Vagina (tissue), 2 donors: ENCODE measurements at regions not wholly inside any gene's neighbourhood (a gene's known extent, or its start where the extent isn't known, plus 50 kb on each side); places are given as distances from the start of the nearest gene placed in this dataset.
"Not testable (repeated sequence)": the region's sequence is repeated elsewhere in the genome, so short reads cannot be mapped to it uniquely, and the experiment has no call there.

ENCODE experiments used
- DNase-seq, 2 donors: peaks; one replicate each; pipeline ENCODE4 v3.0.0-alpha.2; 2017; ENCODE audit errors: extremely low spot score in 2 of 2
- H3K27ac ChIP-seq: fragments of 200-600 bp; sonication (generic); one replicate; pipeline ENCODE4 v1.5.1; 2019
- H3K27me3 ChIP-seq: fragments of 200-600 bp; sonication (generic); one replicate; pipeline ENCODE4 v1.5.1; 2019
- H3K36me3 ChIP-seq, 2 donors: fragments of 200-600 bp; sonication (generic); one replicate each; pipeline ENCODE4 v1.5.1; 2017 to 2019
- H3K4me1 ChIP-seq: fragments of 200-600 bp; sonication (generic); one replicate; pipeline ENCODE4 v1.5.1; 2019
- H3K4me3 ChIP-seq, 2 donors: fragments of 200-600 bp; sonication (generic); 1 replicate in 1 of 2; 2 replicates in 1 of 2; pipeline ENCODE4 v1.5.1; 2016 to 2019
- H3K9me3 ChIP-seq: fragments of 200-600 bp; sonication (generic); one replicate; pipeline ENCODE4 v1.5.1; 2019
- CTCF ChIP-seq, 3 experiments: fragments of 450-650 bp in 2 of 3; fragments of 200-600 bp in 1 of 3; sonication (generic) in 1 of 3; IDR thresholded peaks; one replicate each; pipeline ENCODE4 v1.5.1; 2017 to 2019; ENCODE audit warnings: antibody characterized with exemption in 3 of 3, mild to moderate bottlenecking in 2 of 3, moderate library complexity in 2 of 3
- POLR2A ChIP-seq, 2 donors: fragments of 450-650 bp; IDR thresholded peaks; one replicate each; pipeline ENCODE4 v1.6.1; 2017; ENCODE audit warnings: antibody characterized with exemption in 2 of 2, mild to moderate bottlenecking in 2 of 2, moderate library complexity in 2 of 2
- POLR2AphosphoS5 ChIP-seq, 2 donors: sonication (generic); formaldehyde crosslinking; IDR thresholded peaks; one replicate each; pipeline ENCODE4 v1.9.0; 2017; ENCODE audit warnings: antibody characterized with exemption in 2 of 2, mild to moderate bottlenecking in 2 of 2, low read depth in 1 of 2; ENCODE audit not compliant: insufficient read depth in 1 of 2
- intact Hi-C: fragments of 100-400 bp; cut with DNase I; formaldehyde crosslinking; loops from one replicate; pipeline ENCODE4 v1.15.1; 2023

DNA sequence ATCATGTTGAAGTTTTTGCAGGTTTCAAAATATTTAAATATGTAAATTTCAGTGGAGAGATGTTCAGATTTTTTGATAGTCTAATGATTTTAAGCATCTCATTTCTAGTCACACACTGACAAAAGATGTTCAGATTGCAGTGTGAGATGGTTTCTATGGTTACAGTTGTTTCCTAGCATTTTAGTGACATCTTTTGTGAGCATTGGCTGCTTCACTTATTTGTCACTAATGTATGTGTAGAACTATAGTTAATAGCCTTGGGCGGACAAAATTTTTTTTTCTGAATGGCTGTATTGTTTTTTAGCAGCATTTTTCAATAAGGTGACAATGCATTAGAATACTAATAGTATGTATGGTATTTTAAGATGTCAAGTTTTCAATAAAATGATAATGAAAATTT is 315.6 kb upstream of the PRKD1 start:
- H3K4me1 ChIP-seq: no peaks in the 10 kb centered on the region
- TF ChIP-seq POLR2A (IDR thresholded peaks at IDR 0.05) (no peak), POLR2AphosphoS5 (IDR thresholded peaks at IDR 0.05; ENCODE audit: insufficient read depth in 1 of 2, low read depth in 1 of 2) (no peak), CTCF (IDR thresholded peaks at IDR 0.05) (no peak)

GRCh38 chr14:30243805-30244204 is 315.2 kb upstream of the G2E3 start:
- intact Hi-C loops: no loop called here
- DNase-seq: no peak
- Histone ChIP-seq H3K36me3 (no peaks in the 10 kb centered on the region), H3K4me1 (no peaks in the 10 kb centered on the region), H3K9me3 (no peaks in the 10 kb centered on the region), H3K4me3 (no peak overlapping the region), H3K27me3 (no peaks in the 10 kb centered on the region), H3K27ac (no peak overlapping the region)
- no peak for TF ChIP-seq POLR2A (IDR thresholded peaks at IDR 0.05)
- TF ChIP-seq POLR2AphosphoS5 (IDR thresholded peaks at IDR 0.05; ENCODE audit: insufficient read depth in 1 of 2, low read depth in 1 of 2): no peak
- TF ChIP-seq CTCF (IDR thresholded peaks at IDR 0.05): no peak

More for the DNA sequence above, 315.6 kb upstream of the PRKD1 start:
- intact Hi-C loops: no loop called here
- no peak overlapping the region for H3K4me3 ChIP-seq
- H3K36me3 ChIP-seq: no peaks in the 10 kb centered on the region
- H3K9me3 ChIP-seq: no peaks in the 10 kb centered on the region
- H3K27me3 ChIP-seq: no peaks in the 10 kb centered on the region
- no peak for DNase-seq
- H3K27ac ChIP-seq: no peak overlapping the region

DNA sequence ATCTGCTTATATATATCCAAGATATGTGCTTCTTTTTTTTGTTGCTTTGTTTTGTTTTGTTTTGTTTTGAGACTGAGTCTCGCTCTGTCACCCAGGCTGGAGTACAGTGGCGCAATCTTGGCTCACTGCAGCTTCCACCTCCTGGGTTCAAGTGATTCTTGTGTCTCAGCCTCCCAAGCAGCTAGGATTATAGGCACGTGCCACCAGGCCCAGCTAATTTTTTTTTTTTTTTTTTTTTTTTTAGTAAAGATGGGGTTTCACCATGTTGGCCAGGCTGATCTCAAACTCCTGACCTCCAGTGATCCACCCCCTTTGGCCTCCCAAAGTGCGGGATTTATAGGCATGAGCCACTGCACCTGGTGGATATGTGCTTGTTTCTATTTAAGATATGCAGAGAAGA is 314.6 kb upstream of the G2E3 start:
- H3K27me3 ChIP-seq, H3K4me3 ChIP-seq, intact Hi-C loops, H3K27ac ChIP-seq, DNase-seq, H3K36me3 ChIP-seq, H3K9me3 ChIP-seq, H3K4me1 ChIP-seq: not testable (repeated sequence)

GRCh38 chr14:30251017-30251416 is 307.9 kb upstream of the G2E3 start:
- H3K4me3 ChIP-seq: no peak overlapping the region
- intact Hi-C loops: no loop called here
- H3K36me3 ChIP-seq: no peaks in the 10 kb centered on the region
- no peak overlapping the region for H3K27ac ChIP-seq
- H3K9me3 ChIP-seq: no peaks in the 10 kb centered on the region
- H3K4me1 ChIP-seq: no peaks in the 10 kb centered on the region
- H3K27me3 ChIP-seq: no peaks in the 10 kb centered on the region
- no peak for DNase-seq
- TF ChIP-seq POLR2A (IDR thresholded peaks at IDR 0.05) (no peak), CTCF (IDR thresholded peaks at IDR 0.05) (no peak)

GRCh38 chr14:30251557-30252100 is 307.3 kb upstream of the G2E3 start:
- H3K4me1 ChIP-seq: no peaks in the 10 kb centered on the region
- TF ChIP-seq POLR2AphosphoS5 (IDR thresholded peaks at IDR 0.05; ENCODE audit: insufficient read depth in 1 of 2, low read depth in 1 of 2) (no peak), POLR2A (IDR thresholded peaks at IDR 0.05) (no peak), CTCF (IDR thresholded peaks at IDR 0.05) (no peak)
- no peaks in the 10 kb centered on the region for H3K27me3 ChIP-seq
- DNase-seq: no peak
- H3K36me3 ChIP-seq: no peaks in the 10 kb centered on the region
- intact Hi-C loops: no loop called here
- no peak overlapping the region for H3K27ac ChIP-seq
- H3K4me3 ChIP-seq: no peak overlapping the region
- H3K9me3 ChIP-seq: no peaks in the 10 kb centered on the region

GRCh38 chr14:30252151-30252550 is 306.8 kb upstream of the G2E3 start:
- Histone ChIP-seq H3K27ac (no peak overlapping the region), H3K9me3 (no peaks in the 10 kb centered on the region), H3K4me1 (no peaks in the 10 kb centered on the region), H3K4me3 (no peak overlapping the region), H3K27me3 (no peaks in the 10 kb centered on the region), H3K36me3 (no peaks in the 10 kb centered on the region)
- DNase-seq: no peak
- intact Hi-C loops: no loop called here
- TF ChIP-seq POLR2AphosphoS5 (IDR thresholded peaks at IDR 0.05; ENCODE audit: insufficient read depth in 1 of 2, low read depth in 1 of 2) (no peak), POLR2A (IDR thresholded peaks at IDR 0.05) (no peak), CTCF (IDR thresholded peaks at IDR 0.05) (no peak)
